ENCODE measurements at regions not wholly inside any gene's neighbourhood (a gene's known extent, or its start where the extent isn't known, plus 50 kb on each side); places are given as distances from the start of the nearest gene placed in this dataset.

- Histone ChIP-seq H3K36me3 (replicated peaks) (no peaks in the 10 kb centered on the region), H3K4me3 (ENCODE audit: low read depth, low read length) (no peak overlapping the region), H3K27ac (no peak overlapping the region), H3K27me3 (replicated peaks) (no peaks in the 10 kb centered on the region)
- TF ChIP-seq CTCF (IDR thresholded peaks at IDR 0.05; ENCODE audit: low read depth, low read length, missing control alignments), result no peak
- DNase-seq, result no peak
- in situ Hi-C loops (cut with HindIII; ENCODE audit: low pct_ligation_motif_present, low sequenced_read_pairs), result no loop called here
These were observed 190.9 kb downstream of the ICE1 start for GRCh38 chr5:5613261-5613990.

- no peak overlapping the region for H3K27ac ChIP-seq
- H3K36me3 ChIP-seq (replicated peaks), result no peaks in the 10 kb centered on the region
- DNase-seq, result no peak
- TF ChIP-seq CTCF (IDR thresholded peaks at IDR 0.05; ENCODE audit: low read depth, low read length, missing control alignments), result no peak
- in situ Hi-C loops (cut with HindIII; ENCODE audit: low pct_ligation_motif_present, low sequenced_read_pairs), result no loop called here
- H3K4me3 ChIP-seq (ENCODE audit: low read depth, low read length), result no peak overlapping the region
- H3K27me3 ChIP-seq (replicated peaks), result no peaks in the 10 kb centered on the region
These were observed 189.6 kb downstream of the ICE1 start for GRCh38 chr5:5612096-5612495.

GRCh38 chr5:5609935-5610334 is 187.5 kb downstream of the ICE1 start:
- Histone ChIP-seq H3K4me3 (ENCODE audit: low read depth, low read length) (no peak overlapping the region), H3K27me3 (replicated peaks) (no peaks in the 10 kb centered on the region), H3K36me3 (replicated peaks) (no peaks in the 10 kb centered on the region), H3K27ac (no peak overlapping the region)
- TF ChIP-seq CTCF (IDR thresholded peaks at IDR 0.05; ENCODE audit: low read depth, low read length, missing control alignments), result no peak
- in situ Hi-C loops (cut with HindIII; ENCODE audit: low pct_ligation_motif_present, low sequenced_read_pairs), result no loop called here
- DNase-seq, result no peak

GRCh38 chr5:5605170-5605764 is 182.8 kb downstream of the ICE1 start:
- no peak for DNase-seq
- Histone ChIP-seq H3K27ac (no peak overlapping the region), H3K36me3 (replicated peaks) (no peaks in the 10 kb centered on the region), H3K27me3 (replicated peaks) (no peaks in the 10 kb centered on the region), H3K4me3 (ENCODE audit: low read depth, low read length) (no peak overlapping the region)
- in situ Hi-C loops (cut with HindIII; ENCODE audit: low pct_ligation_motif_present, low sequenced_read_pairs), result no loop called here
- no peak for TF ChIP-seq CTCF (IDR thresholded peaks at IDR 0.05; ENCODE audit: low read depth, low read length, missing control alignments)

GRCh38 chr5:5602554-5602953 is 180.1 kb downstream of the ICE1 start:
- no peak for DNase-seq
- Histone ChIP-seq H3K27ac (no peak overlapping the region), H3K4me3 (ENCODE audit: low read depth, low read length) (no peak overlapping the region), H3K27me3 (replicated peaks) (no peaks in the 10 kb centered on the region), H3K36me3 (replicated peaks) (no peaks in the 10 kb centered on the region)
- no peak for TF ChIP-seq CTCF (IDR thresholded peaks at IDR 0.05; ENCODE audit: low read depth, low read length, missing control alignments)
- in situ Hi-C loops (cut with HindIII; ENCODE audit: low pct_ligation_motif_present, low sequenced_read_pairs), result no loop called here
